Activated naive CD8-positive, alpha-beta T cell treated with anti-CD3 and anti-CD28 coated beads, Interleukin-2, amount 10 ng/mL, durations not matched to agents 7 days and 5 days (primary cell): ENCODE measurements at regions not wholly inside any gene's neighbourhood (a gene's known extent, or its start where the extent isn't known, plus 50 kb on each side); places are given as distances from the start of the nearest gene placed in this dataset.

ENCODE experiments used
- ATAC-seq: fragments of 150-1000 bp; cut with Tn5 transposase; one replicate; pipeline ENCODE4 v1.10.0; 2021; ENCODE audit warnings: low read depth, moderate library complexity
- POLR2A ChIA-PET: fragments of 350-600 bp; sonication (Branson Sonifier 250); formaldehyde crosslinking; loops from one replicate; lab custom pipeline; 2021; ENCODE audit warnings: antibody characterized with exemption; lab: Charles Lee
- DNase-seq: peaks from one replicate; pipeline ENCODE4 v3.0.0; 2021
- H3K27ac Mint-ChIP-seq: one replicate; pipeline ENCODE4 v1.8.0; 2022; ENCODE audit warnings: mild to moderate bottlenecking, mixed read lengths
- H3K27me3 Mint-ChIP-seq: one replicate; pipeline ENCODE4 v1.8.0; 2022; ENCODE audit warnings: mild to moderate bottlenecking, moderate library complexity, mixed read lengths
- H3K36me3 Mint-ChIP-seq: one replicate; pipeline ENCODE4 v1.8.0; 2021; ENCODE audit warnings: mild to moderate bottlenecking, mixed read lengths
- H3K4me1 Mint-ChIP-seq: one replicate; pipeline ENCODE4 v1.8.0; 2021; ENCODE audit warnings: mixed read lengths
- H3K4me3 Mint-ChIP-seq: one replicate; pipeline ENCODE4 v1.8.0; 2022; ENCODE audit warnings: mild to moderate bottlenecking, moderate library complexity, mixed read lengths
- H3K9me3 Mint-ChIP-seq: one replicate; pipeline ENCODE4 v1.8.0; 2021; ENCODE audit warnings: mixed read lengths

DNA sequence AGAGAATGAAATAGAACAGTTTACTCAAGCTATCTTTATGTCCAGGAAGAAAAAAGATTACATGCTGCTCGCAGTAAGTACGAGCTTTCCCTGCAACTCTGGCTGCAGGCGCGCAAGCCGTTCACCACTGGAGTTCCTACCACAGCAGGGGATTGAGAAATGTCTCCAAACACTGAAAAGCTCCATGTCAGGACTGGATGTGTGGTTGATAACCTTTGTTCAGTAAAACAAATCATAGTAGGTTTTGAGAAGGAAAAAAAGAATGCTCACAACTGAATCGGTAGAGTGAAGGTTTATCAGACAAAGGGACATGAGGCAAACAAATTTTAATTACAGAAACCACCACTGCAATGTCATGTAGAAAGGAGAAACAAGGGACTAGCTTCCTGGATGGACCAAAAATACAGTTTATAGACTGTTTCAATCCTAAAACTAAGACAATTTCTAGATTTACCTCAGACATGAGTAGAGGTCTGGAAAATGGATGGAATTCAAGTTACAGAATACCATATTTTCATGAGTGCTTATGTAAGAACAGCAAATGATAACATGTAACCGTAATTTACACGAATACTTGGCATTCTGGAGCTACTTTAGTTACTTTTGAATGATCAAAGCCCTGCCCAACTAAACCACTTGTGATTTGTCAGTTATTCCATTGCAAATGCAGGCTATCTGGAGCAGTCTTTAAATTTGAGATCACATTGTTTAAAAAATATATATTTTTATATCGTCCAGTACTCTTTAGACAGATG lies 471.1 kb downstream of the SHQ1 start:
- Mint-ChIP-seq H3K27me3 (no peaks in the 10 kb centered on the region), H3K9me3 (no peaks in the 10 kb centered on the region), H3K4me1 (peaks cover 28% of the 10 kb centered on the region), H3K36me3 (peaks cover 15% of the 10 kb centered on the region), H3K27ac (no peak overlapping the region), H3K4me3 (no peak overlapping the region)
- ATAC-seq (no peak), DNase-seq (no peak)
- POLR2A ChIA-PET = no interaction called here

DNA sequence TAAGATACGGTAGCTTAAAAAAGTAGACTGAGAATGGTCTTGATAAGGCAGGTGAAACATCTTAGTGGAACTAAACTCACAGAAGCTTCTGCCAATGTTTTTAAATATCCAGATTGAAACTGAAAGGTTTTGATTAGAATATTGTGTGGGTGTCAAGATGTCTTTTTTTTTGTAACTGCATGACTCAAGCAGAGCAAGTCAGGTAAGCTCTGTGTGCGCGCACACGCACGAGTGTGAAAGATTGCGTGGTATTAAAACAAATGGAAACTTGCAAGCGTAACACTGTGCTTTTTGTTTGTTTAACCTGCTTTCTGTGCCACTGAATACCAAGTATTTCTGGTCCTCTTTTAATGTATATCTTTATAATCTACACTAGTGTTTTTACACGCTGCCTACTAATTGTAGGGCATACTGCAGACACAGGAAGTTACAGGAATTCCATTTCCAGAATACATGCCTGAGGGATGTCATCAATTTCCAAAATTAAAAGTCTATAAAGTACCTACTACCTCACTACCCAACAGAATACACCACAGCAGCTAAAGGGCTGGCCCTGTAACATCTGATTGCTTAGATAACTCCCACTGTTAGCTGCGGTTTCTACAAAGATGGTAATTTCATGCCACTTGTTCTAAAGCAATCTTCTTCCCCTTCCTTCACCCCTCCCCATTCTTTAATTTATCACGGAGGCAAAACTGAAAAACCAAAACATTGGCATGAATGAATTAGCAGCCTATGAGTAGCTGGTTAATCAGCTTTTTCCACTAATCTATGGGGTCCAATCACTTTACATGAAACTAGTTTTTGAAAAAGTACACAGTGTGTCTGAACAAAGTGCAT lies 472.8 kb downstream of the SHQ1 start:
- DNase-seq (no peak), ATAC-seq (peak; percentile 63)
- POLR2A ChIA-PET = no interaction called here
- H3K4me1 Mint-ChIP-seq = peaks cover 29% of the 10 kb centered on the region
- peaks cover 14% of the 10 kb centered on the region for H3K36me3 Mint-ChIP-seq
- H3K27ac Mint-ChIP-seq = no peak overlapping the region
- H3K4me3 Mint-ChIP-seq = no peak overlapping the region
- H3K27me3 Mint-ChIP-seq = no peaks in the 10 kb centered on the region
- no peaks in the 10 kb centered on the region for H3K9me3 Mint-ChIP-seq

DNA sequence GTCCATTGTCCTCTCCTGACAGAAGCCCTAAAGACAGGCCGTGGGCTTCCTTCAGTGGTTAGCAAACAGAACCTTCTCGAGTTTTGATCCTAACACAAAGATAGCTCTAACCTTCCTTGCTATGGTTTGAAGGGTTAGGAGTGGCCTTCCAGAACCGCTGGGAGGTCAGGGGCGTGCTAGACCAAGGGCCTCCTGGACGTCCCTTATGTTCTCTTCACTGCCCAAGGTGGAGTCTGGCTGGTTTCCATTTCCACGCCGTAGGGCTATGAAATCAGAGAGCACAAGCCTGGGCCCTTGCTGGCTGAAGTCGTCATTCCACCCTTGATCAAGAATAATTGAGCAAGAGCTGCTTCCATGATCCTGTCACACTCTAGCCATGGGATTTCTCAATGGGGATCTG lies 475.1 kb downstream of the SHQ1 start:
- no peak overlapping the region for H3K27ac Mint-ChIP-seq
- POLR2A ChIA-PET = no interaction called here
- H3K4me3 Mint-ChIP-seq = no peak overlapping the region
- H3K4me1 Mint-ChIP-seq = peaks cover 22% of the 10 kb centered on the region
- H3K9me3 Mint-ChIP-seq = no peaks in the 10 kb centered on the region
- peaks cover 8% of the 10 kb centered on the region for H3K36me3 Mint-ChIP-seq
- DNase-seq (no peak), ATAC-seq (no peak)
- H3K27me3 Mint-ChIP-seq = no peaks in the 10 kb centered on the region

DNA sequence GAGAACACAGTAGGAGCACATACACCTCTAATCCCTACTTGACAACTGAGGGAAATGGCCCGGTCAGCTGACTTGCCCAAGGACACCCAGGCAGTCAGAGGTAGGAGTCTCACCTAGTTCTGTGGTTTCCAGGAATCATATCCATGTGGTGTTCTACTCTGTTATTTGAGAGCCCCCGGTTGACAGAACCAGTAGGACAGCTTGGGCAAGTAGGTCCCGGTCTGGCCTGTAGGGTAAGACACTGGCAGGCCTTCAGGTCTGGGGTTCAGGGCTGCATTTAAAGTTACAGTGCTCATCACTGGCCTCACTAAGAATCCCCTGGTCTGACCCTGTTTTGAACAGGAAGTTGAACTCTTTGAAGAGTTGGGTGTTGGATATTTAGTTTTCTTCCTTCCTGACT lies 476.1 kb downstream of the SHQ1 start:
- Mint-ChIP-seq H3K27ac (no peak overlapping the region), H3K36me3 (peaks cover 7% of the 10 kb centered on the region), H3K27me3 (no peaks in the 10 kb centered on the region), H3K9me3 (no peaks in the 10 kb centered on the region), H3K4me1 (peaks cover 22% of the 10 kb centered on the region), H3K4me3 (no peak overlapping the region)
- no peak for DNase-seq
- POLR2A ChIA-PET = no interaction called here
- ATAC-seq = no peak

DNA sequence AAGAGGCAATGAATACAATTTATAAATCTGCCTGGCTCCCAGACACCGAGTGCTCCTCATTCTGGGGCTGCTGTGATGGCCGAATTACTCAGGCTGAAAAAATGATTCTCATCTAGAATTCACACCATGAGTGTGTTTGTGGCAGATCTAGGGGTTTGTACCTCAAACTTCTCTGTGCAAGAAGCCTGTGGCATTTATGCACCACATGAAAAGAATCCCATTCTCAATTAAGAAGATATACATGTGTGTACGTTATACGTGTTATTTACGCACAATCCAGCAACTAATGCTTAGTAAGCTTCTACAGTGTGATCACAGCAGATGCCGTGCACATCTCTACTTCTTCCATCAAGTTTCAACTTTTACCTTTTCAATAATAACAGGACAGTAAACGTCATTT lies 476.8 kb downstream of the SHQ1 start:
- Mint-ChIP-seq H3K9me3 (no peaks in the 10 kb centered on the region), H3K36me3 (peaks cover 4% of the 10 kb centered on the region), H3K4me1 (peaks cover 20% of the 10 kb centered on the region), H3K27ac (no peak overlapping the region), H3K27me3 (no peaks in the 10 kb centered on the region), H3K4me3 (no peak overlapping the region)
- POLR2A ChIA-PET = no interaction called here
- DNase-seq (no peak), ATAC-seq (no peak)

DNA sequence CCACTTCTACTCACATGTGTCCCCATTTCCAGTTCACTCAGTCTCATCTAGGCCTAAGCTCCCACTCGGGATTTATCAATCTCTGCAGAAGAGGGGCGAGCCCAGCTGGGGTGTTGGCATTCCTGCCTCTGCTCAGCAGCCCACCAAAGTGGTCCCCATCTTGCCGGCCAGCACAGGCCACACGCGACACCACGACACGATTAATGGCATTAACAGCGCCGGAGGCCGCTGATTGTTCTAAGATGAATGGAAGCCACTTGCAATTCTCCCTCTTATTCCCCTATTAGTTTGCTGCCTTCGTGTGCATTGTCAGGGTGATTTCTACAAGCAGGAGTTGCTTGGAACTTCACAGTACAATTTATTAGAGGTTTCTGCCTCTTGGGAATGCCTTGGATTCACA lies 477.3 kb downstream of the SHQ1 start:
- no peak for DNase-seq
- POLR2A ChIA-PET = no interaction called here
- no peaks in the 10 kb centered on the region for H3K9me3 Mint-ChIP-seq

DNA sequence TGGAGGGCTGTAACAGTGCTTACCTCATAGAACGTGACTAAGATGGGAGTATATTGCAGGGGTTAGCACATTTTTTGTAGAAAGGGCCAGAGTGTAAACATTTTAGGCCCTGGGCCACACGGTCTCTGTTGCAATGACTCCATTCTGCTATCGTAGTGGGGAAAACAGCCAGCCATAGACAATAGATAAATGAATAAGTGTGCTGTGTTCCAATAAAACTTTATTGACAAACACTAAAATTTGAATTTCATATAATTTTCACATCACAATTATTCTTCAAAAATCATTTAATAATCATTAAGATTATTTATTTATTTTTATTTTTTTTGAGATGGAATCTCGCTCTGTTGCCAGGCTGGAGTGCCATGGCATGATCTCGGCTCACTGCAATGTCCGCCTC lies 478.6 kb downstream of the SHQ1 start:
- no peak overlapping the region for H3K4me3 Mint-ChIP-seq
- H3K9me3 Mint-ChIP-seq = peaks cover 3% of the 10 kb centered on the region
- H3K4me1 Mint-ChIP-seq = peaks cover 14% of the 10 kb centered on the region
- no peak overlapping the region for H3K27ac Mint-ChIP-seq
- no peak for ATAC-seq
- peaks cover 4% of the 10 kb centered on the region for H3K36me3 Mint-ChIP-seq
- H3K27me3 Mint-ChIP-seq = no peaks in the 10 kb centered on the region
- POLR2A ChIA-PET = no interaction called here
- DNase-seq = no peak

More for the DNA sequence above, 477.3 kb downstream of the SHQ1 start:
- H3K27ac Mint-ChIP-seq = no peak overlapping the region
- H3K27me3 Mint-ChIP-seq = no peaks in the 10 kb centered on the region
- ATAC-seq = no peak
- H3K4me3 Mint-ChIP-seq = no peak overlapping the region
- H3K4me1 Mint-ChIP-seq = peaks cover 20% of the 10 kb centered on the region
- H3K36me3 Mint-ChIP-seq = peaks cover 4% of the 10 kb centered on the region

DNA sequence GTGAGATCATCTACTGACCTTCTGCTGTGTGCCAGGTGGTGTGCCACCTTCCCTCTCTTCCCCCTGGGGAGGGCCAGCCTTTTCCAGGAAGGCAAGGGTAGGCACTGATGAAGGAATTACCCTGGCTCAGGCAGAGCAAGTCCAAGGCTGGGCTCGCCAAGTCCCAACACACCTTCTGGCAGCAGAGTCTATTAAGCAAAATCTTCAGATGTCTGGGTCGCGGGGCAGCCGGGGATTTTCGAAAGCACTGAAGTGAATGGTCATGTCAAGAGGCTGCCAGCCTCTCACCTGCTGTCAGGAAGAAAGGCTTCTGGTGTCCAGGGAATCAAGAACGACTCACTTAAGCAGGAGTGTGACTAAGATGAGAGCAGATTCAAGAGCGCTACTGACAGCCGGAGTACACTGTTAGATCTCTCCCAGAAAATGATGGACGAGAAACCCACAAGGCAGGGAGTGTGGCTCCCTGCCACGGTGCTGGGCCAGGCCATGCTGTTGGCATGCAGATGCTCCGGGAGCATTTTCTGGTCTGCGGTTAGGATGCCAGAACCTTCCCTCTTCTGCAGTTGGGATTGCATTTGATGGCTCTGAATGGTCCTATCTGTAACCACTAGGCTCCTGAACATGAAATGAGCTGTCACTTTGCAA lies 479.8 kb downstream of the SHQ1 start:
- H3K27me3 Mint-ChIP-seq = no peaks in the 10 kb centered on the region
- H3K4me1 Mint-ChIP-seq = peaks cover 12% of the 10 kb centered on the region
- peaks cover 3% of the 10 kb centered on the region for H3K9me3 Mint-ChIP-seq
- peaks cover 1% of the 10 kb centered on the region for H3K36me3 Mint-ChIP-seq
- POLR2A ChIA-PET = no interaction called here
- DNase-seq (no peak), ATAC-seq (no peak)
- no peak overlapping the region for H3K27ac Mint-ChIP-seq
- no peak overlapping the region for H3K4me3 Mint-ChIP-seq

DNA sequence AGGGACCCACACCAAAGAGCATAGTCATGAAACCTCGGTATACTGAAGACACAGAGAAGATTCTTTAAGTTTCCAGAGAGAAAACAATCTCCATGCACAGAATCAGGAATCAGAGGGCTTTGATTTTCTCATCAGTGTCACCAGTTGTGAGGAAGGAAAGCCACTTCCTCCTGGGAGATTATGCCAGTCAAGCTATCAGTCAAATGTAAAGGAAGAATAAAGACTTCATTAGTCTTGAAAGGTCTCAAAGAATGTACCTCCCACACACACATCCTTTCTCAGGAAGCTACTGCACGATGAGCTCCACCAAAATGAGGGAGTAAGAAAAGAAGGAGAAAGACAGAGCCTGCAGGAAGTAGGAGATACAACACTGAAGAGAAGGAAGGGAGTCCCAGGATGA lies 486.3 kb downstream of the SHQ1 start:
- peaks cover 2% of the 10 kb centered on the region for H3K27me3 Mint-ChIP-seq
- no peak overlapping the region for H3K4me3 Mint-ChIP-seq
- no peak overlapping the region for H3K27ac Mint-ChIP-seq
- DNase-seq = no peak
- peaks cover 2% of the 10 kb centered on the region for H3K36me3 Mint-ChIP-seq
- no peak for ATAC-seq
- H3K4me1 Mint-ChIP-seq = no peaks in the 10 kb centered on the region
- POLR2A ChIA-PET = no interaction called here
- peaks cover 14% of the 10 kb centered on the region for H3K9me3 Mint-ChIP-seq

DNA sequence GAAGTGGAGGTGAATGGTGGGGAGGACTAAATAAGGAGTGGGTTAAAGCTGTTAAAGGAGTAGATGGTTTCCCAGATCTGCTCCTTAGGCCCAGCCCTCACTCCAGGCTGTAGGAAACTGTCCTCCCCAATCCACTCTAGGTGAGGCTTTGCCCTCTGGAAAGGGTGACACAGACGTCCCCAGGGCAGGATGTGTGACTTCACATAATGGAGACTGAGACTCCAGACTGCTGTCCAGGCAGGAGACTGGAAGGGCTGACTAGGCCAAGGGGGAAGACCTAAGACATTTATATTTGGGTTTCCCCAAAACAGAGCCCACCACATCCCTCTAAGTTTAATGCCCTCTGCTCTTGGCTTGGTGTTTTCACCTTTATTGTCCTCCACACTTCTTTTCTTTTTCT lies 488.5 kb downstream of the SHQ1 start:
- ATAC-seq (no peak), DNase-seq (no peak)
- Mint-ChIP-seq H3K4me3 (no peak overlapping the region), H3K27ac (no peak overlapping the region), H3K36me3 (peaks cover 2% of the 10 kb centered on the region), H3K9me3 (peaks cover 13% of the 10 kb centered on the region), H3K4me1 (peaks cover 4% of the 10 kb centered on the region), H3K27me3 (peaks cover 2% of the 10 kb centered on the region)
- POLR2A ChIA-PET = no interaction called here

DNA sequence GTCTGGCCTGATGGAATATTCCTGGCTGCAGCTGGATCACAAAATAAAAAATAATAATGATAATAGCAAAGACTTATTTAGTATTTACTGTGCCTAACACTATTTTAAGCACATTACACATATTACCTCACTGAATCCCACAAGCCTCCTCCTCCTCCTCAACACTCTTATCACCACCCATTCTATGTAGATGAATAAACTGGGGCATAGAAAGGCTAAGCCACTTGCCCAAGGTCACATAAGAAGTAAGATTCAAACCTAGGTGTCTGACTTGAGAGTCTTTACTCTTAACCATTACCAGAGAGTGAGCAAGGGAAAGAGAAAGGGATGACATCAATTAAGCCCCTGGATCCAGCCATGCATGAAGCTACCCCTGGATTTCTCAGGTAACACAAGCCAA lies 493.1 kb downstream of the SHQ1 start:
- H3K4me1 Mint-ChIP-seq = peaks cover 7% of the 10 kb centered on the region
- H3K36me3 Mint-ChIP-seq = no peaks in the 10 kb centered on the region
- POLR2A ChIA-PET = no interaction called here
- peaks cover 2% of the 10 kb centered on the region for H3K27me3 Mint-ChIP-seq
- no peak overlapping the region for H3K27ac Mint-ChIP-seq
- H3K9me3 Mint-ChIP-seq = peaks cover 3% of the 10 kb centered on the region
- no peak for DNase-seq
- no peak for ATAC-seq
- H3K4me3 Mint-ChIP-seq = no peak overlapping the region

DNA sequence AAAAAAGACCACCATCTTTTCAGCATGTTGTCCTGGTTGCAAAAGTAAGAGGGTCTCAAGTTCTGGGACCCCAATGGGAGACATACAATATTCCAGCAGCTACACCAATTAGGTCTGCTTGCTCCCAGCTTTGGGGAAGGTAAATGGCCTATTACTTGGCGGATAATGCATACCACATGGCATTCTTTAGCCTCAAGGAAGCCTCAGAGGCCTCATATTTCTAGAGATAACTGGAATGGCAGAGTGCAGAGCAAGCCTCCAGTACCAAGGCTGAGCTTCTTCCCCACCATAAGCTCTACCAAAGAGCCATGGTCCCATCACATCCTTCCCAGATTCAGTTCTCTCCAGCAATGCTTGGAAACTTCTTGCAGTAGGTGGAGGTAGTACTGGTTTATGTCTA lies 493.8 kb downstream of the SHQ1 start:
- H3K27me3 Mint-ChIP-seq = peaks cover 2% of the 10 kb centered on the region
- no peak overlapping the region for H3K4me3 Mint-ChIP-seq
- DNase-seq (no peak), ATAC-seq (no peak)
- POLR2A ChIA-PET = no interaction called here
- H3K9me3 Mint-ChIP-seq = peaks cover 3% of the 10 kb centered on the region
- H3K36me3 Mint-ChIP-seq = no peaks in the 10 kb centered on the region
- H3K27ac Mint-ChIP-seq = no peak overlapping the region
- peaks cover 7% of the 10 kb centered on the region for H3K4me1 Mint-ChIP-seq

DNA sequence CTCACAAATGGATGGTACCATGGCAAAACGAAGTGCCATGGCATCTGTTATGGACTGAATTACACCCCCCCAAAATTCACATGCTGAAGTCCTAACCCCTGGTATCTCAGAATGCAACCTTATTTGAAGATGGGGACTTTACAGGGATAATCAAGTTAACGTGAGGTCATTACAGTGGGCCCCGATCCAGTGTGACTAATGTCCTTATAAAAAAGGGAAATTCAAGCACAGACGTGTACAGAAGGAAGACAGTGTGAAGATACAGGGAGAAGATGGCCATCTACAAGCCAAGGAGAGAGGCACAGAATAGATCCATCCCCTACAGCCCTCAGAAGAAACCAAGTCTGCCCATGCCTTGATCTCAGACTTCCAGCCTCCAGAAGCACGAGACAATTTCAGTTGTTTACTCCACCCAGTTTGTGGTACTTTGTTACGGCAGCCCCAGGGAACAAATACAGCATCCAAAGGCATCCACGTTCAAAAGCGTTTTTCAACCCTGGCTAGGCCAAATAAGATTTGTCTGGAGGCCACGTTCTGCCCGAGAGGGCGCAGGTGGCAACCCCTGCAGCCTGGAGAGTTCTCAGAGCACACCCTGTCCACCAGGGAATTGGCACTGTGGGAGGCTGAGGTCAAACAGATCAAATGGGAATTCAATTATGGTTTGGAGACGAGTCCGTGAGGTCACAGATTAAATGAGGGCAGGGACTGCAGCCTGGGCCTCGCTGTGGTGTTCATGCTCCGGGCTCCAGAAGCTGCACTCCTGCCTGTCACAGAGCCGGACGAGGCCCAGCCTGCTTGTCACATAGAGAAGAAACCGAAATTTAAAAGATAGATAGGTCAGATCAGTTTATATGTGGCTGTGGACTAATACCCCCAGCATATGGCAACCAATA lies 494.8 kb downstream of the SHQ1 start:
- H3K9me3 Mint-ChIP-seq = peaks cover 1% of the 10 kb centered on the region
- no peak for ATAC-seq
- no peak overlapping the region for H3K27ac Mint-ChIP-seq
- H3K4me3 Mint-ChIP-seq = no peak overlapping the region
- peaks cover 4% of the 10 kb centered on the region for H3K27me3 Mint-ChIP-seq
- peaks cover 14% of the 10 kb centered on the region for H3K4me1 Mint-ChIP-seq
- DNase-seq = no peak
- no peaks in the 10 kb centered on the region for H3K36me3 Mint-ChIP-seq
- POLR2A ChIA-PET = no interaction called here
